Breast epithelium (tissue), 4 donors: ENCODE measurements at regions not wholly inside any gene's neighbourhood (a gene's known extent, or its start where the extent isn't known, plus 50 kb on each side); places are given as distances from the start of the nearest gene placed in this dataset.
"Not testable (repeated sequence)": the region's sequence is repeated elsewhere in the genome, so short reads cannot be mapped to it uniquely, and the experiment has no call there.

Source experiments
- DNase-seq, 2 donors: peaks; one replicate each; pipeline ENCODE4 v3.0.0-alpha.2; 2019; ENCODE audit warnings: low spot score in 2 of 2
- H3K27ac ChIP-seq, 2 donors: fragments of 200-600 bp; sonication (generic) in 1 of 2; one replicate each; pipeline ENCODE4 v1.5.1; 2016 to 2019; ENCODE audit warnings: mild to moderate bottlenecking in 1 of 2
- H3K27me3 ChIP-seq, 2 donors: fragments of 200-600 bp; sonication (generic) in 1 of 2; one replicate each; pipeline versions ENCODE4 v1.5.1 to v1.6.0; 2017 to 2019; ENCODE audit warnings: control low read depth in 1 of 2, mild to moderate bottlenecking in 1 of 2
- H3K36me3 ChIP-seq: fragments of 200-600 bp; one replicate; pipeline ENCODE4 v1.5.1; 2019
- H3K4me1 ChIP-seq, 2 donors: fragments of 200-600 bp; sonication (generic); one replicate each; pipeline ENCODE4 v1.5.1; 2016 to 2019; ENCODE audit warnings: control low read depth in 1 of 2
- H3K4me3 ChIP-seq, 3 donors: fragments of 200-600 bp; sonication (generic); 1 replicate in 2 of 3; 2 replicates in 1 of 3; pipeline ENCODE4 v1.5.1; 2016 to 2019; ENCODE audit warnings: mild to moderate bottlenecking in 3 of 3, moderate library complexity in 2 of 3
- H3K9me3 ChIP-seq, 2 donors: fragments of 200-600 bp; sonication (generic) in 1 of 2; one replicate each; pipeline ENCODE4 v1.5.1; 2016 to 2019; ENCODE audit warnings: control low read depth in 1 of 2
- POLR2A ChIP-seq: fragments of 450-650 bp; IDR thresholded peaks from one replicate; pipeline ENCODE4 v1.6.1; 2016; ENCODE audit warnings: antibody characterized with exemption, mild to moderate bottlenecking, moderate library complexity
- POLR2AphosphoS5 ChIP-seq, 3 donors: sonication (generic); formaldehyde crosslinking; IDR thresholded peaks; one replicate each; pipeline ENCODE4 v1.6.1; 2017; ENCODE audit warnings: antibody characterized with exemption in 3 of 3
- intact Hi-C: fragments of 100-400 bp; cut with DNase I; formaldehyde crosslinking; loops from one replicate; pipeline ENCODE4 v1.15.1; 2023; ENCODE audit warnings: low total_unique reads
- TF ChIP-seq, protein P1 (sequence below), 3 donors: fragments of 450-650 bp; IDR thresholded peaks; one replicate each; pipeline ENCODE4 v1.5.1; 2016 to 2017; ENCODE audit warnings: antibody characterized with exemption in 3 of 3, mild to moderate bottlenecking in 3 of 3, moderate library complexity in 3 of 3

DNA sequence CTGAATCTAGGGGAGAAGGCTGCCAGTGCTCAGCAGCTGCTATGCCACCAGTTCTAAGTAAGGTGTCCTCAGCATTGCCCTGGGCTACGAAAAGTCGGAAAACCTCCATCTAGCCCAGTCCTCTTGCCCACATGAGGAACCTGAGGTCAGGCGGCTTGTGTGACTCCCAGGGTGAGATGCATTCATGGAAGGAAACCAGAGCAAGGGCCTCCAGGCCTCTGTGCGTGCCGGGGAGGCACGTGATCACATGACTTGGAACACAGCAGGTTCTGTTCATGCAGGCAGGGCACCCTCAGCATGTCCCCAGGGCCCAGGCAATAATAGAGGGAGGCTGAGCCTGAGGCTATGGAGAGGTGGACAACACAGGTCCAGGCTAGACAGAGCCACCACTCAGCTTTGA lies 312.5 kb upstream of the DUSP10 start:
- no peaks in the 10 kb centered on the region for H3K4me1 ChIP-seq
- H3K9me3 ChIP-seq: no peaks in the 10 kb centered on the region
- H3K36me3 ChIP-seq: no peaks in the 10 kb centered on the region
- TF ChIP-seq, protein P1, sequence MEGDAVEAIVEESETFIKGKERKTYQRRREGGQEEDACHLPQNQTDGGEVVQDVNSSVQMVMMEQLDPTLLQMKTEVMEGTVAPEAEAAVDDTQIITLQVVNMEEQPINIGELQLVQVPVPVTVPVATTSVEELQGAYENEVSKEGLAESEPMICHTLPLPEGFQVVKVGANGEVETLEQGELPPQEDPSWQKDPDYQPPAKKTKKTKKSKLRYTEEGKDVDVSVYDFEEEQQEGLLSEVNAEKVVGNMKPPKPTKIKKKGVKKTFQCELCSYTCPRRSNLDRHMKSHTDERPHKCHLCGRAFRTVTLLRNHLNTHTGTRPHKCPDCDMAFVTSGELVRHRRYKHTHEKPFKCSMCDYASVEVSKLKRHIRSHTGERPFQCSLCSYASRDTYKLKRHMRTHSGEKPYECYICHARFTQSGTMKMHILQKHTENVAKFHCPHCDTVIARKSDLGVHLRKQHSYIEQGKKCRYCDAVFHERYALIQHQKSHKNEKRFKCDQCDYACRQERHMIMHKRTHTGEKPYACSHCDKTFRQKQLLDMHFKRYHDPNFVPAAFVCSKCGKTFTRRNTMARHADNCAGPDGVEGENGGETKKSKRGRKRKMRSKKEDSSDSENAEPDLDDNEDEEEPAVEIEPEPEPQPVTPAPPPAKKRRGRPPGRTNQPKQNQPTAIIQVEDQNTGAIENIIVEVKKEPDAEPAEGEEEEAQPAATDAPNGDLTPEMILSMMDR (IDR thresholded peaks at IDR 0.05): no peak
- TF ChIP-seq POLR2AphosphoS5 (IDR thresholded peaks at IDR 0.05) (no peak), POLR2A (no peak)
- H3K27me3 ChIP-seq: no peaks in the 10 kb centered on the region
- H3K27ac ChIP-seq: no peak overlapping the region
- DNase-seq: no peak
- H3K4me3 ChIP-seq: no peak overlapping the region
- intact Hi-C loops: no loop called here

DNA sequence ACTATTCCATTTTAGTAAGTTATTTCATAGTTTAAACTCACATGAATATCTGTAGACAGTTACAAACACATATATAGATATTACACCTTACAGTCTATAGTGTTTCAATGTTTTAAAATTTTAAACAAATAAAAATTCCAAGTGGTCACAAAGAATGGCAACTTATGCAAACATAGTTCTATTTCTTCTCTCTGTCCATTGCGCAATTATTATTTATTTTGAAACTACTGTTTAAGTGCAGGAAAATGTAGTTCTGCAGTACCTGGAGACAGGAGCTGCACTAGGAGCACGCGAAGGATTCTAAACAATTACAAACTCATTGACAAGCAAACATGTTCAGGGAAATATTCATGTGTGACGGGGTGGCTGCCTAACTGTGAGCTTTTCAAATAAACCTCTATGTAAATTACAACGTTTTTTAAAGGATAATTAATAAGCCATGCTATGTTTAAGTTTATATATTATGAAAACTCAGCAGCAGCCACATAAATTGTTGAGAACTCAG lies 312.0 kb upstream of the DUSP10 start:
- TF ChIP-seq POLR2A (no peak), POLR2AphosphoS5 (IDR thresholded peaks at IDR 0.05) (no peak)
- TF ChIP-seq, protein P1 (IDR thresholded peaks at IDR 0.05): no peak
- H3K27ac ChIP-seq: no peak overlapping the region
- H3K9me3 ChIP-seq: no peaks in the 10 kb centered on the region
- H3K36me3 ChIP-seq: no peaks in the 10 kb centered on the region
- DNase-seq: no peak
- intact Hi-C loops: no loop called here
- no peak overlapping the region for H3K4me3 ChIP-seq
- H3K27me3 ChIP-seq: no peaks in the 10 kb centered on the region
- no peaks in the 10 kb centered on the region for H3K4me1 ChIP-seq

DNA sequence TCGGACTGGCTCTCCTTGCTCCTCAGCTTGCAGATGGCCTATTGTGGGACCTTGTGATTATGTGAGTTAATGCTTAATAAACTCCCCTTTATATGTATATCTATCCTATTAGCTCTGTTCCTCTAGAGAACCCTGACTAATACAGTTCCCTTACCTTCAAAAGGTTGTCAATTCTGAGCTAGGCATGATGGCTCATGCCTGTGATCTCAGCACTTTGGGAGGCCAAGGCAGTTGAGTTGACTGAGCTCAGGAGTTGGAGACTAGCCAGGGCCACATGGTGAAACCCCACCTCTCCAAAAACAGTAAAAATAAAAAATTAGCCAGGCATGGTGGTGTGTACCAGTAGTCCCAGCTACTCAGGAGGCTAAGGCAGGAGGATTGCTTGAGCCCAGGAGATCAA lies 309.4 kb upstream of the DUSP10 start:
- DNase-seq, H3K27me3 ChIP-seq, H3K4me1 ChIP-seq, intact Hi-C loops, H3K9me3 ChIP-seq, H3K27ac ChIP-seq, H3K36me3 ChIP-seq, H3K4me3 ChIP-seq: not testable (repeated sequence)

DNA sequence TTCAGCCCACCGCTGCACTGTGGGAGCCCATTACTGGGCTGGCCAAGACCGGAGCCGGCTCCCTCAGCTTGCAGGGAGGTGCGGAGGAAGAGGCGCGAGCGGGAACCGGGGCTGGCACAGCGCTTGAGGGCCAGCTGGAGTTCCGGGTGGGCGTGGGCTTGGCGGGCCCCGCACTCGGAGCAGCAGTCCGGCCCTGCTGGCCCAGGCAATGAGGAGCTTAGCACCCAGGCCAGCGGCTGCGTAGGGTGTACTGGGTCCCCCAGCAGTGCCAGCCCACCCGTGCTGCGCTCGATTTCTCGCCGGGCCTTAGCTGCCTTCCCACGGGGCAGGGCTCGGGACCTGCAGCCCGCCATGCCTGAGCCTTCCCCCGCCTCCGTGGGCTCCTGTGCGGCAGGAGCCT lies 307.8 kb upstream of the DUSP10 start:
- H3K9me3 ChIP-seq, intact Hi-C loops, H3K27ac ChIP-seq, H3K4me1 ChIP-seq, H3K4me3 ChIP-seq, H3K36me3 ChIP-seq, H3K27me3 ChIP-seq, DNase-seq: not testable (repeated sequence)

DNA sequence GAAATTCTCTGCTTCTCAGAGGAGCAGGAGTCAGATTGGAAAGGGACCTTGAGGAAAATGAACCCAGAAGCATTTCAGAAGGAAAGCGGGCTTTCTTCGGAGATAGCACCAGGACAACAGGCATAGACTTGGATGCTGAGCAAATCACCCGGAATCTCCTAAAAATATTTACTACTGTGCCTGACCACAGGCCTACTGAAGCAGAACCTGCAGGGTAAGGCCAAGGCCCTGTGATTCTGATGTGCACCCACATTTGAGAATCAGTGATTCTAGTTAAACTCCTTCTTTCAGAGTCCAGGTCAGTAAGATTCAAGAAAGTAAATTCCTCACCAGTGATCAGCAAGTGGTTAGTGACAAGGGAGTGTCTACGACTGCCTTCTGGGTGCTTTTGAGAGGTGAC lies 307.3 kb upstream of the DUSP10 start:
- no peaks in the 10 kb centered on the region for H3K4me1 ChIP-seq
- no peak overlapping the region for H3K4me3 ChIP-seq
- no peak for DNase-seq
- H3K27ac ChIP-seq: no peak overlapping the region
- no peaks in the 10 kb centered on the region for H3K9me3 ChIP-seq
- H3K36me3 ChIP-seq: no peaks in the 10 kb centered on the region
- H3K27me3 ChIP-seq: no peaks in the 10 kb centered on the region
- TF ChIP-seq POLR2A: no peak
- TF ChIP-seq, protein P1 (IDR thresholded peaks at IDR 0.05): no peak
- no peak for TF ChIP-seq POLR2AphosphoS5 (IDR thresholded peaks at IDR 0.05)
- intact Hi-C loops: no loop called here

DNA sequence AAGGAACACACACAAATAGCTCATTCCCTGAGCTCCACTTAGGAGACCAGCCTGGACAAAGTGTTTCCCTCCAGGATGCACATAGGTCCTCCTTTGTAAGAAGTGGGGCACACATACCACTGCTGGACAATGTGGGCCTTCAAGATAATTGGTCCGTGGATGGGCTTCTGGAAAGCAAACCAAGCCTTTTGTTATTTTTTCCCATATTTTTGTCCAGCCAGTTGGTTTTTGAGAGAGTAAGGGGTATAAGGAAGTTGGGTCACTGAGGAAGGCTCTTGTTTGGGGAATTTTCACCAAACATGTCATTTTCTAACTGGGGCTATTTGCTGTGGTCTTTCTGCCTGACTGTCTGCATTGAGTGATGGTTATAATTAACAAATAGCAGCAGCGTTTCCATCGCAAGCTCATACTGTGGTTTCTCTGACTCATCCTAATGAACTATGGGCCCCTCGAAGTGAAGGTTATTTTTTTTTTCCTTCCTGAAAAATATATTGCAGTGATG lies 306.3 kb upstream of the DUSP10 start:
- no peak for TF ChIP-seq POLR2A
- no peak for TF ChIP-seq POLR2AphosphoS5 (IDR thresholded peaks at IDR 0.05)
- TF ChIP-seq, protein P1 (IDR thresholded peaks at IDR 0.05): no peak
- no peak overlapping the region for H3K4me3 ChIP-seq
- no peak for DNase-seq
- H3K9me3 ChIP-seq: no peaks in the 10 kb centered on the region
- intact Hi-C loops: no loop called here
- no peaks in the 10 kb centered on the region for H3K4me1 ChIP-seq
- H3K27me3 ChIP-seq: no peaks in the 10 kb centered on the region
- H3K36me3 ChIP-seq: no peaks in the 10 kb centered on the region
- no peak overlapping the region for H3K27ac ChIP-seq
